ENCODE measurements at regions not wholly inside any gene's neighbourhood (a gene's known extent, or its start where the extent isn't known, plus 50 kb on each side); places are given as distances from the start of the nearest gene placed in this dataset.

DNA sequence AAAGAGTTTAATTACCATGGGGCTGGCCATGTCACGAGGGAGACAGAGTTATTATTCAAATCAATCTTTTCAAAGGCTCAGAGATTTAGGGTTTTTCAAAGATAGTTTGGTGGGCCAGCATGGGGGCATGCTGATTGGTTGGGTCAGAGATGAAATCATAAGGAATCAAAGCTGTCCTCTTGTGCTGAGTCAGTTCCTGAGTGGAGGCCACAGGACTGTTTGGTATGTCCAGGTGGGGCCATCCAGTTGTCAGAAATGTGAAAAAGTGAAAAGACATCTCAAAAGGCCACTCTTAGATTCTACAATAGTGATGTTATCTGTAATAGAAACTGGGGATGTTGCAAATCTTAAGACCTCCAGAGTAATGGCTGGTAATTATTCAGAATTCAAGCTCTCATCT is 288.6 kb downstream of the EN1 start:
- TF ChIP-seq, protein P1, sequence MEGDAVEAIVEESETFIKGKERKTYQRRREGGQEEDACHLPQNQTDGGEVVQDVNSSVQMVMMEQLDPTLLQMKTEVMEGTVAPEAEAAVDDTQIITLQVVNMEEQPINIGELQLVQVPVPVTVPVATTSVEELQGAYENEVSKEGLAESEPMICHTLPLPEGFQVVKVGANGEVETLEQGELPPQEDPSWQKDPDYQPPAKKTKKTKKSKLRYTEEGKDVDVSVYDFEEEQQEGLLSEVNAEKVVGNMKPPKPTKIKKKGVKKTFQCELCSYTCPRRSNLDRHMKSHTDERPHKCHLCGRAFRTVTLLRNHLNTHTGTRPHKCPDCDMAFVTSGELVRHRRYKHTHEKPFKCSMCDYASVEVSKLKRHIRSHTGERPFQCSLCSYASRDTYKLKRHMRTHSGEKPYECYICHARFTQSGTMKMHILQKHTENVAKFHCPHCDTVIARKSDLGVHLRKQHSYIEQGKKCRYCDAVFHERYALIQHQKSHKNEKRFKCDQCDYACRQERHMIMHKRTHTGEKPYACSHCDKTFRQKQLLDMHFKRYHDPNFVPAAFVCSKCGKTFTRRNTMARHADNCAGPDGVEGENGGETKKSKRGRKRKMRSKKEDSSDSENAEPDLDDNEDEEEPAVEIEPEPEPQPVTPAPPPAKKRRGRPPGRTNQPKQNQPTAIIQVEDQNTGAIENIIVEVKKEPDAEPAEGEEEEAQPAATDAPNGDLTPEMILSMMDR (IDR thresholded peaks at IDR 0.05), result no peak
- TF ChIP-seq POLR2A (IDR thresholded peaks at IDR 0.05), result no peak

All from thyroid gland (tissue), 4 donors.